SK-N-MC (cell line): ENCODE measurements at regions not wholly inside any gene's neighbourhood (a gene's known extent, or its start where the extent isn't known, plus 50 kb on each side); places are given as distances from the start of the nearest gene placed in this dataset.

Experiments
- DNase-seq: peaks from one replicate; pipeline ENCODE4 v3.0.0-alpha.2; 2011; ENCODE audit warnings: low read depth, low spot score
- H3K27ac ChIP-seq: fragments of 200-600 bp; sonication (generic); 2 replicates; pipeline ENCODE4 v1.5.1; 2016; ENCODE audit warnings: mixed run types
- H3K36me3 ChIP-seq: fragments of 200-600 bp; sonication (generic); 2 replicates; pipeline ENCODE4 v1.6.1; 2017; ENCODE audit warnings: antibody characterized with exemption, low read length, mixed read lengths; ENCODE audit not compliant: insufficient read depth
- H3K4me3 ChIP-seq: fragments of 200-600 bp; sonication (generic); 2 replicates; pipeline ENCODE4 v1.5.1; 2016
- H3K9ac ChIP-seq: fragments of 200-600 bp; sonication (generic); 2 replicates; pipeline ENCODE4 v1.8.0; 2017; ENCODE audit warnings: mixed run types, mixed read lengths; ENCODE audit not compliant: insufficient read length
- H3K9me3 ChIP-seq: fragments of 200-600 bp; sonication (generic); 2 replicates; pipeline ENCODE4 v1.6.1; 2017; ENCODE audit warnings: low read depth, mild to moderate bottlenecking, antibody characterized with exemption, low read length, moderate library complexity, mixed read lengths
- EZH2 ChIP-seq: fragments of 200-600 bp; sonication (generic); IDR thresholded peaks from one replicate; pipeline ENCODE4 v1.6.1; 2017; ENCODE audit warnings: antibody characterized with exemption
- FOXP2 ChIP-seq: optimal IDR thresholded peaks from 2 replicates; pipeline ENCODE3; 2011; ENCODE audit warnings: mild to moderate bottlenecking, moderate library complexity; ENCODE audit not compliant: insufficient read depth; ENCODE audit errors: extremely low read length, control extremely low read depth
- POLR2AphosphoS5 ChIP-seq: IDR thresholded peaks from 2 replicates; pipeline ENCODE4 v1.6.1; 2012; ENCODE audit warnings: mild to moderate bottlenecking, low read depth, low read length, borderline replicate concordance

- DNase-seq, result no peak
- no peaks in the 10 kb centered on the region for H3K36me3 ChIP-seq
Measured at GRCh38 chr2:104904889-104905288, 51.0 kb downstream of the POU3F3 start.

GRCh38 chr2:104909317-104909716, 55.4 kb downstream of the POU3F3 start:
- Histone ChIP-seq H3K36me3 (no peaks in the 10 kb centered on the region), H3K9me3 (no peaks in the 10 kb centered on the region), H3K27ac (no peak overlapping the region), H3K9ac (no peak overlapping the region), H3K4me3 (no peak overlapping the region)
- TF ChIP-seq POLR2AphosphoS5, result no peak
- TF ChIP-seq FOXP2, result no peak
- no peak for TF ChIP-seq EZH2
- no peak for DNase-seq

More at GRCh38 chr2:104904889-104905288, 51.0 kb downstream of the POU3F3 start:
- Histone ChIP-seq H3K27ac (no peak overlapping the region), H3K4me3 (no peak overlapping the region), H3K9ac (no peak overlapping the region), H3K9me3 (no peaks in the 10 kb centered on the region)
- TF ChIP-seq FOXP2 (no peak), POLR2AphosphoS5 (no peak), EZH2 (no peak)

GRCh38 chr2:104914509-104914908, 60.6 kb downstream of the POU3F3 start:
- DNase-seq, result no peak
- Histone ChIP-seq H3K27ac (no peak overlapping the region), H3K4me3 (no peak overlapping the region), H3K9ac (no peak overlapping the region), H3K9me3 (no peaks in the 10 kb centered on the region), H3K36me3 (no peaks in the 10 kb centered on the region)
- TF ChIP-seq POLR2AphosphoS5, result no peak

- Histone ChIP-seq H3K9ac (no peak overlapping the region), H3K9me3 (no peaks in the 10 kb centered on the region), H3K36me3 (no peaks in the 10 kb centered on the region), H3K27ac (no peak overlapping the region), H3K4me3 (no peak overlapping the region)
- no peak for DNase-seq
- TF ChIP-seq FOXP2, result no peak
- no peak for TF ChIP-seq EZH2
- no peak for TF ChIP-seq POLR2AphosphoS5
Measured at GRCh38 chr2:104915107-104915793, 61.3 kb downstream of the POU3F3 start.

- Histone ChIP-seq H3K9me3 (no peaks in the 10 kb centered on the region), H3K4me3 (no peak overlapping the region), H3K36me3 (no peaks in the 10 kb centered on the region), H3K9ac (no peak overlapping the region), H3K27ac (no peak overlapping the region)
- DNase-seq, result no peak
- TF ChIP-seq EZH2 (no peak), POLR2AphosphoS5 (no peak), FOXP2 (no peak)
Measured at GRCh38 chr2:104919127-104919526, 65.2 kb downstream of the POU3F3 start.

GRCh38 chr2:104923665-104924064, 69.8 kb downstream of the POU3F3 start:
- Histone ChIP-seq H3K9ac (no peak overlapping the region), H3K4me3 (no peak overlapping the region), H3K9me3 (no peaks in the 10 kb centered on the region), H3K27ac (no peak overlapping the region), H3K36me3 (no peaks in the 10 kb centered on the region)
- no peak for DNase-seq
- no peak for TF ChIP-seq FOXP2
- no peak for TF ChIP-seq EZH2
- TF ChIP-seq POLR2AphosphoS5, result no peak

- no peak overlapping the region for H3K4me3 ChIP-seq
- H3K27ac ChIP-seq, result no peak overlapping the region
- no peak for TF ChIP-seq POLR2AphosphoS5
- no peaks in the 10 kb centered on the region for H3K36me3 ChIP-seq
- no peak overlapping the region for H3K9ac ChIP-seq
- no peaks in the 10 kb centered on the region for H3K9me3 ChIP-seq
- no peak for DNase-seq
Measured at GRCh38 chr2:104929663-104930062, 75.7 kb downstream of the POU3F3 start.

GRCh38 chr2:104930732-104931131, 76.8 kb downstream of the POU3F3 start:
- TF ChIP-seq POLR2AphosphoS5 (no peak), FOXP2 (no peak), EZH2 (no peak)
- no peaks in the 10 kb centered on the region for H3K9me3 ChIP-seq
- no peak for DNase-seq

GRCh38 chr2:104932243-104932642, 78.3 kb downstream of the POU3F3 start:
- Histone ChIP-seq H3K4me3 (no peak overlapping the region), H3K27ac (no peak overlapping the region), H3K9me3 (no peaks in the 10 kb centered on the region), H3K36me3 (no peaks in the 10 kb centered on the region), H3K9ac (no peak overlapping the region)
- TF ChIP-seq EZH2 (no peak), POLR2AphosphoS5 (no peak), FOXP2 (no peak)
- no peak for DNase-seq

More at GRCh38 chr2:104930732-104931131, 76.8 kb downstream of the POU3F3 start:
- no peaks in the 10 kb centered on the region for H3K36me3 ChIP-seq
- no peak overlapping the region for H3K9ac ChIP-seq
- H3K27ac ChIP-seq, result no peak overlapping the region
- H3K4me3 ChIP-seq, result no peak overlapping the region
